Naive B cell (primary cell): ENCODE measurements at regions not wholly inside any gene's neighbourhood (a gene's known extent, or its start where the extent isn't known, plus 50 kb on each side); places are given as distances from the start of the nearest gene placed in this dataset.
"Not testable (repeated sequence)": the region's sequence is repeated elsewhere in the genome, so short reads cannot be mapped to it uniquely, and the experiment has no call there.

Experiments
- ATAC-seq, 2 donors: fragments of 150-1000 bp; cut with Tn5 transposase; 2 replicates each; pipeline ENCODE4 v1.10.0; 2021; ENCODE audit warnings: low read depth in 2 of 2, mild to moderate bottlenecking in 2 of 2, moderate library complexity in 2 of 2
- DNase-seq: peaks from one replicate; pipeline ENCODE4 v3.0.0; 2022
- H3K27ac Mint-ChIP-seq, 6 donors: one replicate each; pipeline ENCODE4 v1.8.0; 2020 to 2022; ENCODE audit warnings: mild to moderate bottlenecking in 6 of 6, mixed read lengths in 6 of 6, moderate library complexity in 5 of 6, inconsistent platforms in 2 of 6
- H3K27me3 Mint-ChIP-seq, 3 donors: one replicate each; pipeline ENCODE4 v1.8.0; 2021 to 2022; ENCODE audit warnings: mixed read lengths in 3 of 3, mild to moderate bottlenecking in 1 of 3
- H3K36me3 Mint-ChIP-seq, 2 donors: one replicate each; pipeline ENCODE4 v1.8.0; 2020 to 2022; ENCODE audit warnings: mixed read lengths in 2 of 2, inconsistent platforms in 1 of 2, mild to moderate bottlenecking in 1 of 2
- H3K4me1 Mint-ChIP-seq, 3 donors: one replicate each; pipeline ENCODE4 v1.8.0; 2020 to 2022; ENCODE audit warnings: mixed read lengths in 3 of 3, inconsistent platforms in 1 of 3, mild to moderate bottlenecking in 1 of 3, moderate library complexity in 1 of 3
- H3K4me3 Mint-ChIP-seq, 8 donors: one replicate each; pipeline ENCODE4 v1.8.0; 2020 to 2022; ENCODE audit warnings: mild to moderate bottlenecking in 8 of 8, mixed read lengths in 8 of 8, moderate library complexity in 8 of 8, inconsistent platforms in 2 of 8
- H3K9me3 Mint-ChIP-seq, 7 donors: one replicate each; pipeline ENCODE4 v1.8.0; 2020 to 2022; ENCODE audit warnings: mixed read lengths in 7 of 7, mild to moderate bottlenecking in 5 of 7, inconsistent platforms in 2 of 7, moderate library complexity in 1 of 7

DNA sequence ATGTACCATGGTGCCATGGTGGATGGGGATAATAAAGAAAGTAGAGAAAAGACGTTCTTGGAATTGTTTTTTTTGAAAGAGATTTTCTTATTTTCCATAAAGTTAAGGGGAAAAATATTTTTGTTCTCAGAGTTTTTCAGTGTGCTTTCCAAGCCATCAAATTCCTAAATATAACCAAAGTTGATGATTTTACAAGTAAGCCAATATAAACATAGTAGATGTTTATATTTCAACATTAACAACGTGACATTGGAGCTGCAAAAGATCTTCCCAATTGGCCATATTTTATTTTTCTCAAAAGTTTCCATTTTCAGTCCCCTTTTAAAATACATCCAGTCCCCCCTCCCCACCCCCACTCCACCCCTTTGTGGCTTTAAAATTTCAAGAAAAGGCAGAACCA is 80.9 kb upstream of the PICALM start:
- ATAC-seq (no peak), DNase-seq (no peak)
- H3K4me3 Mint-ChIP-seq: no peak overlapping the region
- no peak overlapping the region for H3K27ac Mint-ChIP-seq
- no peaks in the 10 kb centered on the region for H3K9me3 Mint-ChIP-seq
- peaks cover 0 to 5% (median 5%) of the 10 kb centered on the region in 3 donors for H3K27me3 Mint-ChIP-seq
- peaks cover 4 to 11% (median 10%) of the 10 kb centered on the region in 3 donors for H3K4me1 Mint-ChIP-seq
- no peaks in the 10 kb centered on the region for H3K36me3 Mint-ChIP-seq

- DNase-seq (no peak), ATAC-seq (no peak)
- Mint-ChIP-seq H3K27me3 (peaks cover 0 to 5% (median 5%) of the 10 kb centered on the region in 3 donors), H3K4me3 (no peak overlapping the region), H3K36me3 (no peaks in the 10 kb centered on the region), H3K27ac (no peak overlapping the region), H3K4me1 (peaks cover 4 to 11% (median 10%) of the 10 kb centered on the region in 3 donors), H3K9me3 (no peaks in the 10 kb centered on the region)
Observed at GRCh38 chr11:86148345-86148747, 79.5 kb upstream of the PICALM start.

DNA sequence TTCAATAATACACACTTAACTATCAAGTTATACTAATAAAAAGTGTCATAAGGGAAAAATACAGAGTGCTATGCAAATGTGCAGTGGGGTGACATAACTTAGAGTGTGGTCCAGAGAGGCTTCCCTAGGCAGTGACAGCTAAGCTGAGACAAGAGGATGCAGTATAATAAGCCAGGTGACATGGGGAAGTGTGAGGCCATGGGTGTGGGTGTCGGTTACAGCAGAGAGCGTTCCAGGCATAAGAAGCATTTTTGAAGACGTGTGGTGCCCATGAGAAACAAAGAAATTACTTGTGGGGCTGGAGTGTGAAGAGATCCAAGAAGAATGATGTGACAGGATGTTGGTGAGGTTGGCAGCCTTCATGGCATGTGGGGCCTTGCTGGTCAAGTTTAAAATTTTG is 78.1 kb upstream of the PICALM start:
- Mint-ChIP-seq H3K27me3 (peaks cover 0 to 5% (median 5%) of the 10 kb centered on the region in 3 donors), H3K27ac (no peak overlapping the region)
- ATAC-seq: no peak

DNA sequence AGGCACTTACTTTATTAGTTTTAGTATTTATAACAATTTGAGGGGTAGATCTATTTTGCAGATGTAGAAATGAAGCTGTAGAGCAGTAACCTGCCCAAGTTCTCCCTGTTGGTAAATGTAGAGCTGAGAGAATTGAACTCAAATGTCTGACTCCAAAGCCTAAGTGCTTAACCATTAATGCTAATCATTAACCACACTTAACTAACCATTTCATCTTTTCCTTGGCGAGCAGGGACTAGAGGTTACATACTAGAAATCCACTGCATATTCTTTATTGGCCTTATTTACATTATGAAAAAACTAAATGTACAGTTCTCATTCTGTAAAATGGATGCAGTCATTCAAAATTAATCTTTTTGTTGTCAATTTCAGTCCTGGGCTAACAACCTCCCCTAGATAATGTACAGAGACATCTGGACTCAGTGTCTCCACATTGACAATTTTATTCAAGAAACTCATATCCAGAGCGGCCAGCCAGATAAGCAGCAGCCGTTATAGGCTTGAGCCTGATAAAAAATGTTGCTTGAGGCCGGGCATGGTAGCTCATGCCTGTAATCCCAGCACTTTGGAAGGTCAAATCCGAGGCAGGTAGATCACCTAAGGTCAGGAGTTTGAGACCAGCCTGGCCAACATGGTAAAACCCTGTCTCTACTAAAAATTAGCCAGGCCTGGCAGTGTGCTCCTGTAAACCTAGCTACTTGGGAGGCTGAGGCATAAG is 76.7 kb upstream of the PICALM start:
- Mint-ChIP-seq H3K4me1 (no peaks in the 10 kb centered on the region), H3K27ac (no peak overlapping the region), H3K27me3 (peaks cover 0 to 5% (median 0%) of the 10 kb centered on the region in 3 donors), H3K4me3 (no peak overlapping the region), H3K36me3 (no peaks in the 10 kb centered on the region), H3K9me3 (no peaks in the 10 kb centered on the region)
- no peak for ATAC-seq
- DNase-seq: no peak

More for the DNA sequence above, 78.1 kb upstream of the PICALM start:
- Mint-ChIP-seq H3K4me3 (no peak overlapping the region), H3K36me3 (no peaks in the 10 kb centered on the region), H3K9me3 (no peaks in the 10 kb centered on the region), H3K4me1 (peaks cover under 1 to 10% (median 9%) of the 10 kb centered on the region in 3 donors)
- no peak for DNase-seq

GRCh38 chr11:86144846-86145245 is 76.0 kb upstream of the PICALM start:
- Mint-ChIP-seq H3K27me3 (peaks cover 0 to 5% (median 0%) of the 10 kb centered on the region in 3 donors), H3K27ac (no peak overlapping the region), H3K9me3 (no peaks in the 10 kb centered on the region), H3K4me3 (no peak overlapping the region), H3K4me1 (no peaks in the 10 kb centered on the region), H3K36me3 (no peaks in the 10 kb centered on the region)
- ATAC-seq (no peak), DNase-seq (no peak)

DNA sequence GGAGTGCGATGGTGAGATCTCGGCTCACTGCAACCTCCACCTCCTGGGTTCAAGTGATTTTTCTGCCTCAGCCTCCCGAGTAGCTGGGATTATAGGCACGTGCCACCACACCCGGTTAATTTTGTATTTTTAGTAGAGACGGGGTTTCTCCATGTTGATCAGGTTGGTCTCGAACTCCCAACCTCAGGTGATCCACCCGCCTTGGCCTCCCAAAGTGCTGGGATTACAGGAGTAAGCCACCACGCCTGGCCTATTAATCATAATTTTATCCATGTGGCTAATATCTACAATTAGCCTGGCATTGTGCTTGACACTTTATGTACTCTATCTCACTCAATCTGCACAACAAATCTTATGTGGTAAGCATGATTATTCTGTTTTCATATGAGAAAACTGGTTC is 75.2 kb upstream of the PICALM start:
- not testable (repeated sequence) for H3K4me1 Mint-ChIP-seq, H3K9me3 Mint-ChIP-seq, DNase-seq, H3K27ac Mint-ChIP-seq, H3K36me3 Mint-ChIP-seq, ATAC-seq, H3K4me3 Mint-ChIP-seq, H3K27me3 Mint-ChIP-seq

GRCh38 chr11:86143087-86144030 is 74.5 kb upstream of the PICALM start:
- no peak overlapping the region for H3K4me3 Mint-ChIP-seq
- no peak for DNase-seq
- H3K4me1 Mint-ChIP-seq: peaks cover 4 to 8% (median 6%) of the 10 kb centered on the region in 3 donors
- H3K27me3 Mint-ChIP-seq: peaks cover 0 to 4% (median 0%) of the 10 kb centered on the region in 3 donors
- no peaks in the 10 kb centered on the region for H3K36me3 Mint-ChIP-seq
- no peak for ATAC-seq
- no peak overlapping the region for H3K27ac Mint-ChIP-seq
- no peaks in the 10 kb centered on the region for H3K9me3 Mint-ChIP-seq

GRCh38 chr11:86142170-86142569 is 73.3 kb upstream of the PICALM start:
- Mint-ChIP-seq H3K4me3 (no peak overlapping the region), H3K27ac (no peak overlapping the region), H3K36me3 (no peaks in the 10 kb centered on the region), H3K27me3 (no peaks in the 10 kb centered on the region), H3K9me3 (no peaks in the 10 kb centered on the region), H3K4me1 (peaks cover 4 to 8% (median 6%) of the 10 kb centered on the region in 3 donors)
- ATAC-seq (no peak), DNase-seq (no peak)

DNA sequence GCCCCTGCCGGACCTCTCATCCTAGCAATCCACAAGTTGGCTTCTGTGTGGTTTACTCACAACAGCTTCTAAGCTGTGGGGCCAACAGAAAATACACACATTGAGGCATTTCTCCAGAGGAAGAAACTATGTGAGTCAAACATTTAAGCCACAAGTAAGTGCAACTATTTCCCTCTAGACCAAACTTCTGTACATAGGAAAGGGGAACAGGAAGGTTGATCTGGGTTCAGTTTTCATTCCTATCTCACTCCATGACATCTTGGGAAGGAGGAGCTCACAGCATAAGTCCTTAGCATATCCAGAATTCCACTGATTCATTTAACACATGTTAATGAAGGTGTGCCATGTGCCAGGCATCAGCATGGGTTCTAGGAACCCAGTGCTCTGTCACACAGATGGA is 72.8 kb upstream of the PICALM start:
- DNase-seq (no peak), ATAC-seq (no peak)
- Mint-ChIP-seq H3K4me1 (peaks cover 4 to 8% (median 6%) of the 10 kb centered on the region in 3 donors), H3K27me3 (no peaks in the 10 kb centered on the region), H3K27ac (no peak overlapping the region), H3K9me3 (no peaks in the 10 kb centered on the region), H3K4me3 (no peak overlapping the region), H3K36me3 (no peaks in the 10 kb centered on the region)

DNA sequence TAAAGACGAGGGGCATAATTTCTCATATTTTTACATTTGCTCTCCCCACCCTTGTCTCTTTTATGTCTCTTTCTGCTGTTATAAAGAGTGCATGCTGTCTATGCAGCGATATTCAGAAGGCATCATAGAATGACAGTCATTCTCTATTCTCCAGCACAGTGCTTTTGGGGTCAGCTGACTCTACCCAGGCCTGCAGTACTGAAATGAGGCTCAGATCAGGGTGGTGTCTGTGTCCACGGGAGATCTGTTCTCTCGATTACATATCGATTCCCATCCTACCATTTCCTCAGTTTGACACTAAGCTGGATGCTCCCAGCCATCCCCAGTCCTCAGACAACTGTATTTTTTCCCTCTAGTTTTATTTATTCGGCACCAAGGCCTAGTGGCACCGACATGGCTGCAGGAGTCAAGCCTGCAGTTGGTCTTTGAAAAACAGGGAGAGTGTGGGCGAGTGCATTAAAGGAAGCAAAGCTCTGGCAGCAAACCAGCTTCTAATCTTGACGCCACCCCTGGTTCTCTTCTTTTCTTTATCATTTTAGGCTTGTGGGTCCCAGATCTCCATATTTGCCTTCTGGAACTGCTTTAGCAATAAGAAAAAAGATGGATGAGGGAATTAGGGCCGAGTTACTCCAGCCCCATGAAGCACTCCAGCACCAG is 71.6 kb upstream of the PICALM start:
- Mint-ChIP-seq H3K9me3 (no peaks in the 10 kb centered on the region), H3K27me3 (no peaks in the 10 kb centered on the region), H3K27ac (no peak overlapping the region), H3K4me1 (peaks cover 4 to 8% (median 6%) of the 10 kb centered on the region in 3 donors), H3K36me3 (no peaks in the 10 kb centered on the region), H3K4me3 (no peak overlapping the region)
- DNase-seq: no peak
- ATAC-seq: no peak

GRCh38 chr11:86138958-86139357 is 70.1 kb upstream of the PICALM start:
- no peaks in the 10 kb centered on the region for H3K9me3 Mint-ChIP-seq
- H3K27ac Mint-ChIP-seq: peak overlapping the region in 4 of 6 donors; percentile 39 to 54 (median 46)
- peak; percentile 30 to 38 for ATAC-seq
- peaks cover 4 to 8% (median 6%) of the 10 kb centered on the region in 3 donors for H3K4me1 Mint-ChIP-seq
- H3K36me3 Mint-ChIP-seq: no peaks in the 10 kb centered on the region
- H3K4me3 Mint-ChIP-seq: peak overlapping the region in 2 of 8 donors; percentile 16 to 22
- no peaks in the 10 kb centered on the region for H3K27me3 Mint-ChIP-seq
- DNase-seq: no peak

GRCh38 chr11:86136538-86136937 is 67.7 kb upstream of the PICALM start:
- ATAC-seq: no peak
- H3K27ac Mint-ChIP-seq: no peak overlapping the region

GRCh38 chr11:86135319-86135714 is 66.4 kb upstream of the PICALM start:
- Mint-ChIP-seq H3K36me3 (no peaks in the 10 kb centered on the region), H3K4me3 (no peak overlapping the region)
- no peak for ATAC-seq

More at GRCh38 chr11:86136538-86136937, 67.7 kb upstream of the PICALM start:
- H3K9me3 Mint-ChIP-seq: no peaks in the 10 kb centered on the region
- peaks cover 4 to 8% (median 6%) of the 10 kb centered on the region in 3 donors for H3K4me1 Mint-ChIP-seq
- no peak overlapping the region for H3K4me3 Mint-ChIP-seq
- no peaks in the 10 kb centered on the region for H3K27me3 Mint-ChIP-seq
- no peak for DNase-seq
- H3K36me3 Mint-ChIP-seq: no peaks in the 10 kb centered on the region

More at GRCh38 chr11:86135319-86135714, 66.4 kb upstream of the PICALM start:
- H3K4me1 Mint-ChIP-seq: peaks cover 4 to 8% (median 6%) of the 10 kb centered on the region in 3 donors
- H3K27me3 Mint-ChIP-seq: no peaks in the 10 kb centered on the region
- DNase-seq: no peak
- no peaks in the 10 kb centered on the region for H3K9me3 Mint-ChIP-seq
- no peak overlapping the region for H3K27ac Mint-ChIP-seq
